ENCODE measurements at regions not wholly inside any gene's neighbourhood (a gene's known extent, or its start where the extent isn't known, plus 50 kb on each side); places are given as distances from the start of the nearest gene placed in this dataset.

GRCh38 chr10:132467464-132468149, 70.0 kb upstream of the INPP5A start:
- no peak for DNase-seq

GRCh38 chr10:132468216-132468615, 69.4 kb upstream of the INPP5A start:
- no peak for DNase-seq

- DNase-seq: no peak
These were observed 68.9 kb upstream of the INPP5A start for GRCh38 chr10:132468651-132469050.

GRCh38 chr10:132469197-132469884, 68.2 kb upstream of the INPP5A start:
- DNase-seq: no peak

- no peak for DNase-seq
These were observed 67.0 kb upstream of the INPP5A start for GRCh38 chr10:132470410-132471124.

GRCh38 chr10:132471125-132471451, 66.5 kb upstream of the INPP5A start:
- no peak for DNase-seq

GRCh38 chr10:132471484-132471883, 66.1 kb upstream of the INPP5A start:
- DNase-seq: no peak

- DNase-seq: no peak
These were observed 62.5 kb upstream of the INPP5A start for GRCh38 chr10:132475086-132475485.

- DNase-seq: no peak
These were observed 61.2 kb upstream of the INPP5A start for GRCh38 chr10:132476146-132477065.

- DNase-seq: no peak
These were observed 60.6 kb upstream of the INPP5A start for GRCh38 chr10:132477066-132477397.

GRCh38 chr10:132477398-132478340, 59.9 kb upstream of the INPP5A start:
- no peak for DNase-seq

GRCh38 chr10:132478341-132479023, 59.1 kb upstream of the INPP5A start:
- no peak for DNase-seq

GRCh38 chr10:132479024-132479602, 58.5 kb upstream of the INPP5A start:
- no peak for DNase-seq

GRCh38 chr10:132479603-132480221, 57.9 kb upstream of the INPP5A start:
- DNase-seq: no peak

- no peak for DNase-seq
These were observed 57.2 kb upstream of the INPP5A start for GRCh38 chr10:132480356-132480755.

- no peak for DNase-seq
These were observed 55.9 kb upstream of the INPP5A start for GRCh38 chr10:132481690-132482089.

GRCh38 chr10:132482090-132482800, 55.3 kb upstream of the INPP5A start:
- peak; percentile 81 for DNase-seq

- no peak for DNase-seq
These were observed 54.2 kb upstream of the INPP5A start for GRCh38 chr10:132483394-132483793.

GRCh38 chr10:132484922-132485321, 52.7 kb upstream of the INPP5A start:
- no peak for DNase-seq

- DNase-seq: no peak
These were observed 52.2 kb upstream of the INPP5A start for GRCh38 chr10:132485391-132485790.
